Lower leg skin (tissue), 3 donors: ENCODE measurements at regions not wholly inside any gene's neighbourhood (a gene's known extent, or its start where the extent isn't known, plus 50 kb on each side); places are given as distances from the start of the nearest gene placed in this dataset.

Source experiments
- CTCF ChIP-seq, 3 donors: fragments of 450-650 bp; IDR thresholded peaks; one replicate each; pipeline ENCODE4 v1.5.1; 2016; ENCODE audit warnings: antibody characterized with exemption in 3 of 3, mild to moderate bottlenecking in 3 of 3, moderate library complexity in 2 of 3
- POLR2A ChIP-seq, 2 donors: fragments of 450-650 bp; IDR thresholded peaks; one replicate each; pipeline ENCODE4 v1.6.1; 2016 to 2017; ENCODE audit warnings: antibody characterized with exemption in 2 of 2, mild to moderate bottlenecking in 1 of 2, moderate library complexity in 1 of 2

GRCh38 chr2:15771124-15771523 is 169.2 kb upstream of the MYCN start:
- no peak for TF ChIP-seq CTCF (IDR thresholded peaks at IDR 0.05)
- no peak for TF ChIP-seq POLR2A (IDR thresholded peaks at IDR 0.05)
